Common myeloid progenitor, CD34-positive (primary cell): ENCODE measurements at regions not wholly inside any gene's neighbourhood (a gene's known extent, or its start where the extent isn't known, plus 50 kb on each side); places are given as distances from the start of the nearest gene placed in this dataset.

Experiments
- CTCF ChIA-PET: fragments of 350-600 bp; sonication (Branson Sonifier 250); formaldehyde crosslinking; loops from one replicate; lab custom pipeline; 2021; ENCODE audit warnings: antibody characterized with exemption; lab: Charles Lee
- POLR2A ChIA-PET: fragments of 350-600 bp; sonication (Branson Sonifier 250); formaldehyde crosslinking; loops from one replicate; lab custom pipeline; 2021; ENCODE audit warnings: antibody characterized with exemption; lab: Charles Lee
- DNase-seq, 3 donors: peaks; one replicate each; pipeline versions ENCODE4 v3.0.0 to v3.0.0-alpha.2; 2013
- H3K27ac ChIP-seq, 2 experiments: 1 replicate in 1 of 2; 2 replicates in 1 of 2; pipeline ENCODE4 v1.7.0; 2013; ENCODE audit warnings: inconsistent platforms in 2 of 2, low read length in 2 of 2, mild to moderate bottlenecking in 2 of 2, low read depth in 1 of 2, moderate library complexity in 1 of 2; ENCODE audit not compliant: severe bottlenecking in 2 of 2, insufficient read depth in 1 of 2, poor library complexity in 1 of 2
- H3K27me3 ChIP-seq, 5 experiments: replicated peaks in 2 of 5; 1 replicate in 3 of 5; 2 replicates in 2 of 5; pipeline versions ENCODE4 v1.6.1 to v1.7.0; 2013; ENCODE audit warnings: low read length in 4 of 5, mild to moderate bottlenecking in 2 of 5, moderate library complexity in 2 of 5, inconsistent platforms in 1 of 5; ENCODE audit not compliant: insufficient read depth in 5 of 5, control insufficient read depth in 4 of 5
- H3K36me3 ChIP-seq, 4 experiments: 1 replicate in 2 of 4; 2 replicates in 2 of 4; pipeline versions ENCODE4 v1.6.1 to v1.7.0; 2013; ENCODE audit warnings: low read length in 3 of 4, control low read depth in 1 of 4, mild to moderate bottlenecking in 1 of 4; ENCODE audit not compliant: control insufficient read depth in 4 of 4, insufficient read depth in 4 of 4
- H3K4me1 ChIP-seq, 4 experiments: 1 replicate in 3 of 4; 2 replicates in 1 of 4; pipeline versions ENCODE4 v1.6.1 to v1.7.1; 2013; ENCODE audit warnings: low read length in 3 of 4, mild to moderate bottlenecking in 3 of 4, control low read depth in 1 of 4, inconsistent platforms in 1 of 4, moderate library complexity in 1 of 4; ENCODE audit not compliant: control insufficient read depth in 4 of 4, insufficient read depth in 4 of 4; ENCODE audit errors: control extremely low read depth in 1 of 4
- H3K4me3 ChIP-seq, 7 experiments: 1 replicate in 4 of 7; 2 replicates in 3 of 7; pipeline versions ENCODE4 v1.5.1 to v1.7.0; 2013; ENCODE audit warnings: mild to moderate bottlenecking in 7 of 7, low read length in 6 of 7, moderate library complexity in 6 of 7, inconsistent platforms in 2 of 7, low read depth in 2 of 7, control low read depth in 1 of 7; ENCODE audit not compliant: insufficient read depth in 4 of 7, control insufficient read depth in 1 of 7; ENCODE audit errors: extremely low read depth in 1 of 7
- H3K9me3 ChIP-seq, 5 experiments: 1 replicate in 4 of 5; 2 replicates in 1 of 5; pipeline versions ENCODE4 v1.6.1 to v1.7.1; 2013; ENCODE audit warnings: low read length in 4 of 5, mild to moderate bottlenecking in 2 of 5, inconsistent platforms in 1 of 5, low read depth in 1 of 5, moderate library complexity in 1 of 5; ENCODE audit not compliant: control insufficient read depth in 4 of 5, insufficient read depth in 2 of 5; ENCODE audit errors: control extremely low read depth in 1 of 5
- WGBS: methylation state at CpG from one replicate; pipeline ENCODE4 v1.1.5; 2013; ENCODE audit not compliant: insufficient coverage; 5-methylcytosine and 5-hydroxymethylcytosine counted together

DNA sequence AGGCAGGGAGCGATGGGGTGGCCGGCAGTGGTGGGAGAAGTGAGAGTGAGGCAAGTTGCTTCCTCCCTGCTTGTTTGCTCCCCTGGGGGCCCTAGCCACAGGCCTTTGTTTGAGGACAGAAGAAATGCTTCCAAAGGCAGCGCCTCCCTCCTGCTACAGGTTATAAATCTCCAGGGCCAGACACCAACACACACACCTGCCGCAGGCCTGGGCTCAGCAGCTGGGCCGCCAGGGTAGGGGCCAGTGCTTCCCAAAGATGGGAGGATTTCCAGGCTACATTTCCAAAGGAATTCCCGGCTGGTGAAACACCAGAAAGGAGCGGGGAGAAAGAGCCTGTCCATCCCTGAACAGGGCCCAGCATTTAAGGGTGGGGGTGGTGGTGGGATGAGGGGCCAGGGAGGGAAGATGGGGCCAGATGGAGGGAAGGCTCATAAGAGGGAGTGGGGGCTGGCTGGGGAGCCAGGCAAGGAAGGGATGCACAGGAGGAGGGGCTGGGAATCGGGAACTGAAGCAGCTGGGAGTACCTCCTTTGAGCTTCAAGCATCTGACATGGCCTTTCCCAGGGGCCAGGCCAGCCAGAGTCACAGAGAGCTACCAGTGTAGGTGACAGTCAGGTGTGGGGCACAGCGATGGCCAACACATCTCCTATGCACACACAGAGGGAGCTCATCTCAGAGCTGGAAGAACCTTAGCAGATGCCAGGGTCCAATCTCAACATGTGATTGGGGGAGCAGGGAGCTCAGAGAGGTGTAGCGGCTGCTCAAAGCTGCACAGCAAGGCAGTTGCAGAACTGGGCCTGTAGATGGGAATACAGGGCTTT lies 143.9 kb downstream of the PJA1 start:
- no peaks in the 10 kb centered on the region for H3K36me3 ChIP-seq
- CTCF ChIA-PET: no interaction called here
- no peak overlapping the region for H3K27ac ChIP-seq
- peaks cover 0 to 4% (median 0%) of the 10 kb centered on the region in 5 experiments for H3K9me3 ChIP-seq
- no peak for DNase-seq
- H3K4me3 ChIP-seq: no peak overlapping the region
- H3K27me3 ChIP-seq: peaks cover 0 to 2% (median 0%) of the 10 kb centered on the region in 5 experiments
- peaks cover 0 to 8% (median 4%) of the 10 kb centered on the region in 4 experiments for H3K4me1 ChIP-seq
- POLR2A ChIA-PET: interaction anchor here (0.9 kb wide), 1 partner anchor 97 kb away, joined by 3 read pairs; no protein-coding TSS in a partner anchor
- 68% methylated on average over 7 of the region's 10 CpGs for WGBS

- ChIA-PET CTCF (no interaction called here), POLR2A (no interaction called here)
- Histone ChIP-seq H3K4me1 (peaks cover 0 to 5% (median 3%) of the 10 kb centered on the region in 4 experiments), H3K4me3 (no peak overlapping the region), H3K36me3 (no peaks in the 10 kb centered on the region), H3K27me3 (peaks cover 0 to 2% (median 0%) of the 10 kb centered on the region in 5 experiments), H3K9me3 (no peaks in the 10 kb centered on the region), H3K27ac (no peak overlapping the region)
- no peak for DNase-seq
- 61% methylated on average over 3 of the region's 3 CpGs for WGBS
These were observed 144.9 kb downstream of the PJA1 start for GRCh38 chrX:69020316-69020715.

- CTCF ChIA-PET: no interaction called here
- no peak overlapping the region for H3K4me3 ChIP-seq
- no peak overlapping the region for H3K27ac ChIP-seq
- no peaks in the 10 kb centered on the region for H3K9me3 ChIP-seq
- H3K4me1 ChIP-seq: peaks cover 0 to 5% (median 3%) of the 10 kb centered on the region in 4 experiments
- POLR2A ChIA-PET: no interaction called here
- WGBS: 67% methylated on average over 1 of the region's 2 CpGs
- peaks cover 0 to 6% (median 0%) of the 10 kb centered on the region in 5 experiments for H3K27me3 ChIP-seq
- no peaks in the 10 kb centered on the region for H3K36me3 ChIP-seq
- DNase-seq: no peak
These were observed 146.0 kb downstream of the PJA1 start for GRCh38 chrX:69019073-69019890.

DNA sequence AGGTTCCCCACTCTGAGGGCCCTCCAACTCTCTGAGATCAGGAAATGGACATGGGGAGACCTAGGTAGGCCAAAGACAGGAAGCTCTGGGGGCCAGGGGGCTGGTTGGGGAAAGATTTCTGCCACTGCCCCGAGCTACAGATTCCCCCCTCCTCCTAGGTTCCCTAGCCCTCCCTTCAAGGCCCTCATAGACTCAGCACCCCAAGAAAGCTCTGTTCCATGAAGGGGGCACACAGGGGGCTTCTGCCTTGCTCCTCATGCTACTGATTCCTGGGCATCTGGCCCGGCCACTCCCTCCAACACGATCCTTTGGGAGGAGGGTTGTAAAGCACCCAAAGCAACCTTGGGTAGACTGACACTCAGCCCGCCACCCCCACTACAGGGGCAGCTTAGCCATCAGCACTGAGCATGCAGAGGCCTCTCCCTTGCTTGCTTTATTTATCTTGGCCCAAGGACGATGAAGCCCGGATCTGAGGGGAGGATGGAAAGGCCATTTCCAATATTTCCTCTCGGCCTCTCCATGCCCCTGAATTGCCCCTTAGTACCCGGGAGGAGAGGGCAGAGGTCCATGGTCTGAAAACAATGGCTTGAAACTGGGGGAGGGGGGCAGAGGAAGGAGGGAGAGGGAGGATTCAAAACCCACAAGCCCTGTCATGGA lies 146.7 kb downstream of the PJA1 start:
- DNase-seq: no peak
- CTCF ChIA-PET: no interaction called here
- WGBS: 84% methylated on average over 8 of the region's 8 CpGs

GRCh38 chrX:69016293-69016941 lies 148.8 kb downstream of the PJA1 start:
- no peak overlapping the region for H3K4me3 ChIP-seq
- H3K27me3 ChIP-seq: peaks cover 0 to 6% (median 0%) of the 10 kb centered on the region in 5 experiments
- DNase-seq: no peak
- ChIA-PET POLR2A (no interaction called here), CTCF (interaction anchor here (1.1 kb wide), 1 partner anchor 16 kb away, joined by 3 read pairs; no protein-coding TSS in a partner anchor)
- H3K4me1 ChIP-seq: peaks cover 0 to 5% (median 3%) of the 10 kb centered on the region in 4 experiments
- 71% methylated on average over 8 of the region's 11 CpGs for WGBS
- H3K27ac ChIP-seq: no peak overlapping the region
- H3K36me3 ChIP-seq: no peaks in the 10 kb centered on the region
- H3K9me3 ChIP-seq: no peaks in the 10 kb centered on the region

More for the DNA sequence above, 146.7 kb downstream of the PJA1 start:
- Histone ChIP-seq H3K27me3 (peaks cover 0 to 6% (median 0%) of the 10 kb centered on the region in 5 experiments), H3K4me3 (no peak overlapping the region), H3K36me3 (no peaks in the 10 kb centered on the region), H3K4me1 (peaks cover 0 to 5% (median 3%) of the 10 kb centered on the region in 4 experiments), H3K9me3 (no peaks in the 10 kb centered on the region), H3K27ac (no peak overlapping the region)
- POLR2A ChIA-PET: no interaction called here

DNA sequence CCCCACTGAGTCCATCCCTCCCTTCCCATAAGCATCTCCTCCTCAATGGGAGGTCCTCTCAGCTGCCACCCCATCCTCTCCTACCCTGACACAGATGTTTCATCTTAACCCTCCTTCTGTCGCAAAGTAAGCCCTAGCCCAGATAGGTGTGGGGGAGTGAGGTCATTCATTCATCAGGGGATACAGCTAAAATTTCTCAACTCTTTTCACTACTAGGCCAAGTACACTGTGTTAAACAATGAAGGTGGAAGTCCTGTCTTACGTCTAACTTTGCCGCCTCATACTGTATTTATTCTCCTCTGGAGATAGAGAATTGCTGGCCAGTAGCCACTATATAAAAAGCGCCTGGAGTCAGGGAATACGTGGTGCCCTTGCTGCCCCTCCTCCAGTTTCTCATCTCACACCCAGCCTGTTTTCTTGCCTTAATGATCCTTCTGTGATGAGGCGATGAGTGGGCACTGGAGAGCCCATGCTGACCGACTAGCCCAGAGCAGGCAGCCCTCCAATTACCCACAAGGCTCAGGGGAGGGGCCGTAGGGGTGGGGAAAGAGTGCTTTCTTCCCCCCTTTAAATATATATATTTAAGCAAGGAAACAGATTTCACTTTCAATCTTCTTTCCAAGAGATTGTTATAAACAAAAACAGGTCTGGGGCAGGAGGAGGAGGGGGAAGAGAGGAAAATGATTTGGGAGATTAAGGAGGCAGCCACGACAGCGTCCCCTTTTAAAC lies 149.5 kb downstream of the PJA1 start:
- CTCF ChIA-PET: no interaction called here
- WGBS: 80% methylated on average over 5 of the region's 10 CpGs
- H3K36me3 ChIP-seq: no peaks in the 10 kb centered on the region
- peaks cover 0 to 6% (median 0%) of the 10 kb centered on the region in 5 experiments for H3K27me3 ChIP-seq
- no peak overlapping the region for H3K4me3 ChIP-seq
- no peak overlapping the region for H3K27ac ChIP-seq
- peaks cover 0 to 2% (median 0%) of the 10 kb centered on the region in 4 experiments for H3K4me1 ChIP-seq
- no peak for DNase-seq
- no peaks in the 10 kb centered on the region for H3K9me3 ChIP-seq
- POLR2A ChIA-PET: no interaction called here
